ENCODE measurements at regions not wholly inside any gene's neighbourhood (a gene's known extent, or its start where the extent isn't known, plus 50 kb on each side); places are given as distances from the start of the nearest gene placed in this dataset.

DNA sequence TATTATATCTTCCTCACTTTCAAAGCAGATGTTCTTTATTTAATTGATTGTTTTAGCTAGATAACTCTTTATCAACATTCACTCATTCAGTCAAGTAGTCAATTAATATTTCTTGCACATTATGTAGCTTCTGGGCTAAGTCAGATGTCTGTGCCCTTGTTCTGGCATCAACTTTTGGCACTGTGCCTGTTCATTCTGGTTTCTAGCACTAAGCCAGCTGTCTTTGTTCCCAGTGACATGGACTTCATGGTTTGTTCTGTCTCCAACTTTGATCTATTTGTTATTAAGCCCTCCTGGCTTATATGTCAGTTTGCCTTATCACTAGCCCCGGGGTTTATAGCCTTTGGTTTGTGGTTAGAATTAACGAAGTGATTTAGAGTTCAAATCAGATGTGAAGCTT, 247.9 kb upstream of the SYT4 start:
- TF ChIP-seq, protein P1, sequence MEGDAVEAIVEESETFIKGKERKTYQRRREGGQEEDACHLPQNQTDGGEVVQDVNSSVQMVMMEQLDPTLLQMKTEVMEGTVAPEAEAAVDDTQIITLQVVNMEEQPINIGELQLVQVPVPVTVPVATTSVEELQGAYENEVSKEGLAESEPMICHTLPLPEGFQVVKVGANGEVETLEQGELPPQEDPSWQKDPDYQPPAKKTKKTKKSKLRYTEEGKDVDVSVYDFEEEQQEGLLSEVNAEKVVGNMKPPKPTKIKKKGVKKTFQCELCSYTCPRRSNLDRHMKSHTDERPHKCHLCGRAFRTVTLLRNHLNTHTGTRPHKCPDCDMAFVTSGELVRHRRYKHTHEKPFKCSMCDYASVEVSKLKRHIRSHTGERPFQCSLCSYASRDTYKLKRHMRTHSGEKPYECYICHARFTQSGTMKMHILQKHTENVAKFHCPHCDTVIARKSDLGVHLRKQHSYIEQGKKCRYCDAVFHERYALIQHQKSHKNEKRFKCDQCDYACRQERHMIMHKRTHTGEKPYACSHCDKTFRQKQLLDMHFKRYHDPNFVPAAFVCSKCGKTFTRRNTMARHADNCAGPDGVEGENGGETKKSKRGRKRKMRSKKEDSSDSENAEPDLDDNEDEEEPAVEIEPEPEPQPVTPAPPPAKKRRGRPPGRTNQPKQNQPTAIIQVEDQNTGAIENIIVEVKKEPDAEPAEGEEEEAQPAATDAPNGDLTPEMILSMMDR (IDR thresholded peaks at IDR 0.05; ENCODE audit: insufficient read depth, missing control alignments), result no peak
- FAIRE-seq (no peak), DNase-seq (ENCODE audit: insufficient read length, low spot score) (no peak)

DNA sequence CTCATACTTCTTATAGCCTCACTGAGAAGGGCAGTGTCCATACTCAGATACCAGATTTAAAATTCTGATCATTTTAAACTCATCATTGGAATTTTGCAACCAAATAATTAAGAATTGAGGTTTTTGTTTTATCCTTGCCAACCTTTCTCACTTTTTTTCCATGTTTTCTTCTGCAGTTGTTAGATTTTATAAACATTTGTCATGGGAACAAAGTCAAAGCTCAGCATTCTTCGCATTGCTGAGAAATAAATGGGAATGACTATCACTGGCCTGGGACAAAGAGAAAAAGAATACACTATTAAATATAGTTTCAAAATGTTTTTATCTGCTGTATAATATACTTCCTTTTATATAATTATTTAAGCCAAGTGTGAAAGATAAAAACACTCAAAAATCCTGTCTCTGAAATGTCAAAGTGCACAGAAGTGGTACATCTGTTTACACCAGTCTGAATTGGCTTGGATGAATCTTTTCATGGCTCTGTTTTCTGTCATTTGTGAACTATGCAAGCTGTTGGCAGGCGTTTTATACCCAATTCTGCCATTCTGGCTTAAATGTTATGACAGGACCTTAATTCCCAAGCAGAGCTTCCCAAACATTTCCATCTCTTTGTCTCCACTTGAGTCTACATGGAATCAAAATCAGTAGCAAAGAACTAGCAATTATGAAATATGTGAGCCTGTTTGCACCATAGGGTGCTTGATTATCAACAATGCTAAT, 249.3 kb upstream of the SYT4 start:
- DNase-seq (ENCODE audit: insufficient read length, low spot score) (no peak), FAIRE-seq (peak; percentile 46)
- TF ChIP-seq, protein P1 (IDR thresholded peaks at IDR 0.05; ENCODE audit: insufficient read depth, missing control alignments), result no peak

DNA sequence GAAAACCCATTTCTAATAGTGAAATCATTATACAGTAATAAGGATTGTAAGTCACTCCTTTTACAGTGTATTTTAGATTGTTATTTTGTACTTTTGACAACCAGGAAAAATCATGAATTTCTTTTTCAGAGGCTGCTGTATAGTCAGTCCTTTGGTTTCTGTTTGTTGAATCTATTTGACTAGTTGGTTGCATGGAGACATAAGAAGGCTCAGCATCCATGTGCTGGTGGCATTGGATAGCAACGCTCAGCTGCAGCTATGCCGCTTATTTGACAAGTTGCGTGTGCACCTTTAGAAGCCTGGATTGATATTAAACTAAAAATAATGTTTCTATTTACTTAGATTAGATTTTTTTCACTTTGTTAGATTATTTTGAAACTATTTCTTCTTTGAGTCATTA, 254.1 kb upstream of the SYT4 start:
- FAIRE-seq (no peak), DNase-seq (ENCODE audit: insufficient read length, low spot score) (no peak)
- TF ChIP-seq, protein P1 (IDR thresholded peaks at IDR 0.05; ENCODE audit: insufficient read depth, missing control alignments), result no peak

DNA sequence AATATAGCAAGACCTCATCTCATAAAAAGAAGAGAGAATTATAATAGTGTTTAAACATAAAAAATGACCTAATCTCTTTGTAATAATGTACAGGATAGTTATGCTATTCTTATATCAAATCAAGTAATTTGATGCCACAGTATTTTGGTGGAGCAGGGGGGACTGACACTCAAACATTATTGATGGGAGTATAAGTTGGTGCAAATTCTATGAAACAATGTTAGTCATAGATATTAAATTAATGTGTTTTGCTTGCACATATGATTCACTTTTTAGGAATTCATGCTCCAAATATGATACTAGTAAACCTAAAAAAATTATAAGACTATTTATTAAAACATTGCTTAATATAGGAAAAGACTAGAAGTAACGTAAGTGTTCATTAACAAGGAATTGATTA, 256.1 kb upstream of the SYT4 start:
- DNase-seq (ENCODE audit: insufficient read length, low spot score) (no peak), FAIRE-seq (no peak)

DNA sequence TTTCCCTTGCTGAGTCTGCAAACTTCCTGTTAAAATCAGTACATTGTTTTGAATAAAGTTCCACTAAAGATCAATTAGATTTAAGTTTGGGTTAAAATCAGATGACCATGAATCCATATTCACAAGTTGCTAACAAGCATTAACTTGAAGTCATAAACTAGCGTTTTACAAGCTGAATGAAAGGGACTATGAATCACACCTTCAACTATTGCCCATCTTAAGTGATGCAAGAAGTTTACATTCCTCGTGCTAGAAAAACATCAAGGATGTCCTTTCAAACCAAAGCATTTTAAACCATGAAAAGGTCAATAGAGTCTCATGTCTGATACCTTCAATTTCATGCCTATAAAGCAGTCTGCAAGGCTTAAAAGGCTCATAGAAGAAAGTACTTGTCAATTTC, 257.2 kb upstream of the SYT4 start:
- no peak for DNase-seq (ENCODE audit: insufficient read length, low spot score)
- TF ChIP-seq, protein P1 (IDR thresholded peaks at IDR 0.05; ENCODE audit: insufficient read depth, missing control alignments), result no peak
- no peak for FAIRE-seq

More for the DNA sequence above, 256.1 kb upstream of the SYT4 start:
- TF ChIP-seq, protein P1 (IDR thresholded peaks at IDR 0.05; ENCODE audit: insufficient read depth, missing control alignments), result no peak

DNA sequence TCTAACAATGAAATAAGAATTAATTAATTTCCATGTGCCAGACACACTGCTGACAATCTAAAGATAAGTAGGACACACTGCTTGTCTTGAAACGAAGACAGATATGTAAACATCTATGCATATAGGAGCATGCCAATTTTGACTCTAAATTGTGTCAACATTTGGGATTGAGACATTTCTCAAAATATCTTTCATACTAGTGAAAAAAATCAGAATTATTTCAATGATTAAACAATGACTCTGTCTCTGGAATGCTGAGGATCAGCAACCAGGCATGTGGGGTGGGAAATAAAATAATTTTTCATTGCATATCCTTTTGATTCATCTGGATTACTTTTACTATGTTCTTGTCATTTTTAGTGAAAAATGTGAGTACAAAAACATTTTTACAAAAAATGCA, 262.6 kb upstream of the SYT4 start:
- DNase-seq (ENCODE audit: insufficient read length, low spot score) (no peak), FAIRE-seq (peak; percentile 16)
- TF ChIP-seq, protein P1 (IDR thresholded peaks at IDR 0.05; ENCODE audit: insufficient read depth, missing control alignments), result no peak

DNA sequence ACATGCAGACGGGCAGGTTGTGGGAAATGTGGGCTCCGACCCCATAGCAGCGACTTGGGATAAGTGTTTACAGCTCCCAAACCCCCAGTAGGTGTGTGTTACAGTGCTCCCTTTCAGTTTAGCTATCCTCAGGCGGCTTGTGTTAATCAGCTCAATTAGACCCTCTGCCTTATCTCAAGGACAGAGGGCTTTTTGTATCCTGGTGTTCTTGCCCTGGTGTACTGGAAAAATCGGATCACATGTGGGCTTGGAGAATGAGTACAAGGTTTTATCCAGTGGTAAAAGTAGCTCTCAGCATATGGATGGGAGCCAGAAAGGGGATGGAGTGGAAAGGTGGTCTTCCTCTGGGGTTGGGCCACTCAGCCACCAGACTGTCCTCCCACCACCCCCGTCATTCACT, 264.7 kb upstream of the SYT4 start:
- TF ChIP-seq, protein P1 (IDR thresholded peaks at IDR 0.05; ENCODE audit: insufficient read depth, missing control alignments), result no peak
- FAIRE-seq, result no peak
- no peak for DNase-seq (ENCODE audit: insufficient read length, low spot score)

Measured in D721Med (cell line).